H1 (cell line): ENCODE measurements at regions not wholly inside any gene's neighbourhood (a gene's known extent, or its start where the extent isn't known, plus 50 kb on each side); places are given as distances from the start of the nearest gene placed in this dataset.
A peak's percentile ranks its signal among the peaks of the same experiment; 100 is the strongest.

Source experiments
- CTCF ChIA-PET: fragments of 300-600 bp; sonication (Branson Sonifier 250); formaldehyde crosslinking; loops from one replicate; lab custom pipeline; 2021; ENCODE audit not compliant: partially characterized antibody; lab: Charles Lee
- POLR2A ChIA-PET: fragments of 300-600 bp; sonication (Branson Sonifier 250); formaldehyde crosslinking; loops from one replicate; lab custom pipeline; 2021; ENCODE audit warnings: inconsistent platforms; ENCODE audit not compliant: partially characterized antibody; lab: Charles Lee
- DNase-seq, 2 experiments: peaks; one replicate each; pipeline versions ENCODE4 v3.0.0 to v3.0.0-alpha.2; 2010 to 2022; ENCODE audit warnings: low spot score in 2 of 2, low read depth in 1 of 2, mixed read lengths in 1 of 2
- FAIRE-seq: peaks from 2 replicates; lab custom pipeline; 2011; peaks lifted over from hg19 to GRCh38; lab: Jason Lieb, UNC
- H2AFZ ChIP-seq: 2 replicates; pipeline ENCODE4 v1.8.1; 2012; ENCODE audit warnings: low read length, inconsistent platforms
- H2AK5ac ChIP-seq: 2 replicates; pipeline ENCODE4 v1.6.1; 2013; ENCODE audit warnings: low read depth, low read length
- H2BK120ac ChIP-seq: replicated peaks from 2 replicates; pipeline ENCODE3; 2013; ENCODE audit warnings: low read depth, low read length, inconsistent platforms
- H2BK12ac ChIP-seq: 2 replicates; pipeline ENCODE4 v1.6.1; 2013; ENCODE audit warnings: low read depth, low read length
- H2BK15ac ChIP-seq: 2 replicates; pipeline ENCODE4 v1.6.1; 2013; ENCODE audit warnings: low read length
- H2BK20ac ChIP-seq: 2 replicates; pipeline ENCODE4 v1.6.1; 2013; ENCODE audit warnings: low read length
- H2BK5ac ChIP-seq: 2 replicates; pipeline ENCODE4 v1.6.1; 2013; ENCODE audit warnings: low read depth, low read length
- H3K14ac ChIP-seq: 2 replicates; pipeline ENCODE4 v1.6.1; 2013; ENCODE audit warnings: inconsistent platforms; ENCODE audit not compliant: insufficient read length
- H3K18ac ChIP-seq: 2 replicates; pipeline ENCODE4 v1.6.1; 2013; ENCODE audit warnings: low read length; ENCODE audit errors: extremely low read depth
- H3K23ac ChIP-seq: 2 replicates; pipeline ENCODE4 v1.6.1; 2013; ENCODE audit warnings: inconsistent platforms; ENCODE audit not compliant: insufficient read length
- H3K23me2 ChIP-seq: 2 replicates; pipeline ENCODE4 v1.6.1; 2013; ENCODE audit warnings: low read depth, low read length
- H3K27ac ChIP-seq: 2 replicates; pipeline ENCODE4 v1.6.1; 2011; ENCODE audit warnings: low read depth, low read length, inconsistent platforms
- H3K27me3 ChIP-seq, 4 experiments: replicated peaks in 1 of 4; 1 replicate in 1 of 4; 2 replicates in 3 of 4; pipeline versions ENCODE4 v1.6.1 to v1.8.1; 2011 to 2013; ENCODE audit warnings: low read length in 3 of 4, mild to moderate bottlenecking in 3 of 4, inconsistent platforms in 2 of 4, mixed read lengths in 2 of 4, moderate library complexity in 1 of 4; ENCODE audit not compliant: control insufficient read depth in 3 of 4, insufficient read depth in 3 of 4; ENCODE audit errors: extremely low read depth in 1 of 4
- H3K36me3 ChIP-seq, 4 experiments: 2 replicates each; pipeline versions ENCODE4 v1.6.1 to v1.8.1; 2011 to 2013; ENCODE audit warnings: mild to moderate bottlenecking in 4 of 4, low read length in 3 of 4, moderate library complexity in 2 of 4, control low read depth in 1 of 4, inconsistent platforms in 1 of 4; ENCODE audit not compliant: insufficient read depth in 4 of 4, control insufficient read depth in 2 of 4
- H3K4ac ChIP-seq: replicated peaks from 2 replicates; pipeline ENCODE3; 2013; ENCODE audit warnings: low read length, low read depth, mixed read lengths, inconsistent platforms; ENCODE audit not compliant: insufficient read length
- H3K4me1 ChIP-seq, 4 experiments: replicated peaks in 1 of 4; 1 replicate in 1 of 4; 2 replicates in 3 of 4; pipeline versions ENCODE4 v1.6.1 to v1.8.1; 2011 to 2013; ENCODE audit warnings: low read length in 3 of 4, inconsistent platforms in 2 of 4, mixed read lengths in 1 of 4; ENCODE audit not compliant: insufficient read depth in 4 of 4, control insufficient read depth in 3 of 4
- H3K4me2 ChIP-seq, 2 experiments: 2 replicates each; pipeline versions ENCODE4 v1.6.1 to v1.8.1; 2011 to 2013; ENCODE audit warnings: low read depth in 2 of 2, low read length in 2 of 2, control low read depth in 1 of 2, inconsistent platforms in 1 of 2, mild to moderate bottlenecking in 1 of 2; ENCODE audit not compliant: insufficient read depth in 1 of 2
- H3K4me3 ChIP-seq, 4 experiments: fragments of 200-600, 300-600 bp in 1 of 4; sonication (generic), shearing (Covaris generic), sonication (Bioruptor Twin) in 1 of 4; 2 replicates each; pipeline versions ENCODE4 v1.5.1 to v1.8.1; 2011 to 2016; ENCODE audit warnings: low read length in 4 of 4, low read depth in 3 of 4, control low read depth in 2 of 4, inconsistent platforms in 2 of 4, mild to moderate bottlenecking in 2 of 4, mixed read lengths in 1 of 4, moderate library complexity in 1 of 4; ENCODE audit not compliant: insufficient read depth in 2 of 4; ENCODE audit errors: extremely low read depth in 1 of 4
- H3K56ac ChIP-seq: replicated peaks from 2 replicates; pipeline ENCODE3; 2013; ENCODE audit warnings: low read depth, mild to moderate bottlenecking, mixed read lengths, low read length, inconsistent platforms; ENCODE audit not compliant: insufficient read length
- H3K79me1 ChIP-seq: 2 replicates; pipeline ENCODE4 v1.6.1; 2013; ENCODE audit warnings: low read depth, low read length, control low read depth
- H3K79me2 ChIP-seq, 2 experiments: 2 replicates each; pipeline versions ENCODE4 v1.6.1 to v1.8.1; 2012 to 2013; ENCODE audit warnings: low read length in 2 of 2, mild to moderate bottlenecking in 2 of 2, inconsistent platforms in 1 of 2; ENCODE audit not compliant: insufficient read depth in 2 of 2, control insufficient read depth in 1 of 2
- H3K9ac ChIP-seq, 4 experiments: replicated peaks in 1 of 4; 1 replicate in 1 of 4; 2 replicates in 3 of 4; pipeline versions ENCODE4 v1.6.1 to v1.8.1; 2011 to 2013; ENCODE audit warnings: low read depth in 3 of 4, low read length in 3 of 4, control low read depth in 2 of 4, mild to moderate bottlenecking in 2 of 4, moderate library complexity in 2 of 4, inconsistent platforms in 1 of 4; ENCODE audit errors: extremely low read depth in 1 of 4
- H3K9me3 ChIP-seq, 2 experiments: 2 replicates each; pipeline versions ENCODE4 v1.6.1 to v1.8.1; 2012 to 2013; ENCODE audit warnings: mild to moderate bottlenecking in 2 of 2, moderate library complexity in 2 of 2, control low read depth in 1 of 2, inconsistent platforms in 1 of 2, low read depth in 1 of 2, low read length in 1 of 2, mixed read lengths in 1 of 2; ENCODE audit not compliant: insufficient read depth in 2 of 2
- H4K20me1 ChIP-seq, 2 experiments: replicated peaks in 1 of 2; 2 replicates each; pipeline versions ENCODE3 to v1.8.1; 2011 to 2013; ENCODE audit warnings: inconsistent platforms in 2 of 2, low read length in 2 of 2, mild to moderate bottlenecking in 1 of 2; ENCODE audit not compliant: insufficient read depth in 2 of 2, control insufficient read depth in 1 of 2
- H4K5ac ChIP-seq: 2 replicates; pipeline ENCODE4 v1.6.1; 2013; ENCODE audit warnings: low read length, low read depth, mixed read lengths, inconsistent platforms; ENCODE audit not compliant: insufficient read length
- H4K8ac ChIP-seq: 2 replicates; pipeline ENCODE4 v1.8.0; 2013; ENCODE audit warnings: mild to moderate bottlenecking, moderate library complexity, low read length, inconsistent platforms; ENCODE audit not compliant: insufficient read depth; ENCODE audit errors: extremely low read depth
- H4K91ac ChIP-seq: replicated peaks from 2 replicates; pipeline ENCODE3; 2013; ENCODE audit warnings: low read length, mixed read lengths, inconsistent platforms; ENCODE audit not compliant: insufficient read length
- BRCA1 ChIP-seq: IDR thresholded peaks from 2 replicates; pipeline ENCODE4 v1.6.1; 2012; ENCODE audit warnings: low read depth, low read length, improper control_type of control experiment
- WGBS, 2 experiments: shearing (Covaris generic) in 1 of 2; methylation state at CpG; one replicate each; pipeline versions ENCODE4 v1.1.6 to v1.1.7; 2013 to 2015; ENCODE audit warnings: low lambda C conversion rate in 2 of 2, mixed read lengths in 2 of 2, inconsistent platforms in 1 of 2, low coverage in 1 of 2, missing lambda C conversion rate in 1 of 2; ENCODE audit not compliant: insufficient replicate concordance in 2 of 2, insufficient coverage in 1 of 2, insufficient read length in 1 of 2; ENCODE audit errors: extremely low coverage in 1 of 2, missing lambda C conversion rate in 1 of 2; 5-methylcytosine and 5-hydroxymethylcytosine counted together

DNA sequence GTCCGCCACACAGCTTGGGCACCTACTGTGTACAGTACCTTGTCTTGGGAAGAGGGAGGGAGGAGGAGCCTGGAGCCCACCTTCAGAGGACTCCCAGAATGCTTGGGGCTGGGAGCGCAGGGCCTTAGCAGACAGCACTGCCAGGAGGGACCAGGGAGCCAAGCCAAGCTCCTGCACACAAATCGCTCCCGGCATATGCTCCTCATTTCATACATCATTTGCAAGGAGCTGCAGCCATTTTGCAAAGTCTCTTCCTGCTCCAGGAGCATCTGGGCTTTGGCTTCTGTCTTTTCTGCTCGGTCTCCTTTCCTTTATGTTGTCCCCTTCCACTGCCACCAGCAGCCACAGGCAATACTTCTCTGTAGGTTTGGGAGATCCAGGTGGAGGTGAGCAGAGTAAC is 175.2 kb upstream of the ZC3H12A start:
- no peak overlapping the region for H2BK20ac ChIP-seq
- CTCF ChIA-PET: interaction anchor here (0.6 to 2.8 kb wide), 4 partner anchors 24 to 421 kb away, joined by 3 to 12 read pairs (median 4); no protein-coding TSS in a partner anchor
- H2AK5ac ChIP-seq: no peak overlapping the region
- FAIRE-seq (no peak), DNase-seq (no peak)
- no peak overlapping the region for H3K4me2 ChIP-seq
- no peak overlapping the region for H2BK5ac ChIP-seq
- no peaks in the 10 kb centered on the region for H3K79me1 ChIP-seq
- 96% methylated on average over 4 of the region's 5 CpGs; no CpG with 5 or more reads in 1 of the 2 experiments for WGBS, 2 experiments
- H3K36me3 ChIP-seq: no peaks in the 10 kb centered on the region
- H3K14ac ChIP-seq: no peak overlapping the region
- H3K4me3 ChIP-seq: no peak overlapping the region
- H3K79me2 ChIP-seq: no peaks in the 10 kb centered on the region
- H3K23ac ChIP-seq: no peak overlapping the region
- no peak overlapping the region for H4K91ac ChIP-seq
- no peak overlapping the region for H4K5ac ChIP-seq
- no peaks in the 10 kb centered on the region for H3K23me2 ChIP-seq
- no peaks in the 10 kb centered on the region; a peak in 2 of 7 replicates for H3K27me3 ChIP-seq
- no peak overlapping the region for H3K4ac ChIP-seq
- peaks cover 0 to 2% (median 0%) of the 10 kb centered on the region in 4 experiments; a peak in 1 of 7 replicates for H3K4me1 ChIP-seq
- H3K9ac ChIP-seq: no peak overlapping the region
- H4K8ac ChIP-seq: no peak overlapping the region
- no peak overlapping the region for H3K27ac ChIP-seq
- H4K20me1 ChIP-seq: no peaks in the 10 kb centered on the region
- no peak overlapping the region for H2BK12ac ChIP-seq
- no peak overlapping the region for H2AFZ ChIP-seq
- no peaks in the 10 kb centered on the region for H3K9me3 ChIP-seq
- POLR2A ChIA-PET: interaction anchor here (1.1 kb wide), 1 partner anchor 11 kb away, joined by 3 read pairs; no protein-coding TSS in a partner anchor
- no peak for TF ChIP-seq BRCA1
- H2BK15ac ChIP-seq: 0 out of 2 replicates have a peak overlapping the region, but pooled peaks have one; percentile 13
- H3K56ac ChIP-seq: no peak overlapping the region
- no peak overlapping the region for H2BK120ac ChIP-seq
- no peak overlapping the region for H3K18ac ChIP-seq
